ENCODE measurements at regions not wholly inside any gene's neighbourhood (a gene's known extent, or its start where the extent isn't known, plus 50 kb on each side); places are given as distances from the start of the nearest gene placed in this dataset.

- Histone ChIP-seq H3K4me3 (no peak overlapping the region), H3K36me3 (no peaks in the 10 kb centered on the region), H3K27ac (no peak overlapping the region), H3K4me1 (no peaks in the 10 kb centered on the region), H3K9me3 (replicated peaks) (no peaks in the 10 kb centered on the region), H3K27me3 (peaks cover 3% of the 10 kb centered on the region)
- DNase-seq, result no peak
Measured at GRCh38 chr11:43545610-43546009, 134.9 kb upstream of the HSD17B12 start.

- Histone ChIP-seq H3K36me3 (no peaks in the 10 kb centered on the region), H3K27me3 (peaks cover 3% of the 10 kb centered on the region), H3K4me3 (no peak overlapping the region), H3K9me3 (replicated peaks) (no peaks in the 10 kb centered on the region), H3K27ac (no peak overlapping the region), H3K4me1 (no peaks in the 10 kb centered on the region)
- no peak for DNase-seq
Measured at GRCh38 chr11:43546561-43547429, 133.7 kb upstream of the HSD17B12 start.

- DNase-seq, result no peak
- no peaks in the 10 kb centered on the region for H3K9me3 ChIP-seq (replicated peaks)
- no peaks in the 10 kb centered on the region for H3K4me1 ChIP-seq
- no peak overlapping the region for H3K27ac ChIP-seq
- peaks cover 3% of the 10 kb centered on the region for H3K27me3 ChIP-seq
- H3K36me3 ChIP-seq, result no peaks in the 10 kb centered on the region
- no peak overlapping the region for H3K4me3 ChIP-seq
Measured at GRCh38 chr11:43547430-43547831, 133.1 kb upstream of the HSD17B12 start.

GRCh38 chr11:43547889-43548381 lies 132.6 kb upstream of the HSD17B12 start:
- no peaks in the 10 kb centered on the region for H3K36me3 ChIP-seq
- H3K4me3 ChIP-seq, result no peak overlapping the region
- H3K9me3 ChIP-seq (replicated peaks), result no peaks in the 10 kb centered on the region
- peaks cover 3% of the 10 kb centered on the region for H3K27me3 ChIP-seq
- H3K27ac ChIP-seq, result no peak overlapping the region
- no peaks in the 10 kb centered on the region for H3K4me1 ChIP-seq
- DNase-seq, result no peak

GRCh38 chr11:43548916-43549315 lies 131.6 kb upstream of the HSD17B12 start:
- Histone ChIP-seq H3K27me3 (peaks cover 3% of the 10 kb centered on the region; the same call in 1 of the 2 replicates), H3K27ac (no peak overlapping the region), H3K36me3 (no peaks in the 10 kb centered on the region), H3K9me3 (replicated peaks) (no peaks in the 10 kb centered on the region), H3K4me1 (no peaks in the 10 kb centered on the region), H3K4me3 (no peak overlapping the region)
- DNase-seq, result no peak

GRCh38 chr11:43549624-43550023 lies 130.9 kb upstream of the HSD17B12 start:
- no peak overlapping the region for H3K4me3 ChIP-seq
- no peaks in the 10 kb centered on the region for H3K9me3 ChIP-seq (replicated peaks)
- H3K36me3 ChIP-seq, result no peaks in the 10 kb centered on the region
- H3K27ac ChIP-seq, result no peak overlapping the region
- H3K4me1 ChIP-seq, result no peaks in the 10 kb centered on the region
- H3K27me3 ChIP-seq, result no peaks in the 10 kb centered on the region; the same call in 1 of the 2 replicates
- no peak for DNase-seq

GRCh38 chr11:43550714-43551113 lies 129.8 kb upstream of the HSD17B12 start:
- H3K4me3 ChIP-seq, result no peak overlapping the region
- no peak overlapping the region for H3K27ac ChIP-seq
- H3K27me3 ChIP-seq, result no peaks in the 10 kb centered on the region; the same call in 1 of the 2 replicates
- no peaks in the 10 kb centered on the region for H3K36me3 ChIP-seq
- no peak for DNase-seq
- no peaks in the 10 kb centered on the region for H3K4me1 ChIP-seq
- no peaks in the 10 kb centered on the region for H3K9me3 ChIP-seq (replicated peaks)

DNA sequence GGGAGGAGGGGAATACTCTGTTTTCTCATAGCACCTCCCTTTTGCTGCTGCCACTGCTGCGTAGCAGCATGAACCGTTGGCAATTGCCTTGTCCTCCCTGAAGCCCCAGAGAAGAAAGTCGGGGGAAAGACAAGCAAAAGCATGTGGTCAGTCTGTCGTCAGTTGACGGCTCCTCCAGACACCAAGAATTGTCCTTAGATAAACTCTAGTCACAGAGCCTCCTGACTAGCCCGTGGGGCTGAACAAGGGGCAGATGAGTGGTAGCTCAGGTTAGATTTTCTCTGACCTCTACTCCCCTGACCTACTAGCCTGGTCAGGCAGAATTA lies 126.4 kb upstream of the HSD17B12 start:
- no peaks in the 10 kb centered on the region for H3K36me3 ChIP-seq
- no peaks in the 10 kb centered on the region for H3K4me1 ChIP-seq
- H3K9me3 ChIP-seq (replicated peaks), result no peaks in the 10 kb centered on the region

DNA sequence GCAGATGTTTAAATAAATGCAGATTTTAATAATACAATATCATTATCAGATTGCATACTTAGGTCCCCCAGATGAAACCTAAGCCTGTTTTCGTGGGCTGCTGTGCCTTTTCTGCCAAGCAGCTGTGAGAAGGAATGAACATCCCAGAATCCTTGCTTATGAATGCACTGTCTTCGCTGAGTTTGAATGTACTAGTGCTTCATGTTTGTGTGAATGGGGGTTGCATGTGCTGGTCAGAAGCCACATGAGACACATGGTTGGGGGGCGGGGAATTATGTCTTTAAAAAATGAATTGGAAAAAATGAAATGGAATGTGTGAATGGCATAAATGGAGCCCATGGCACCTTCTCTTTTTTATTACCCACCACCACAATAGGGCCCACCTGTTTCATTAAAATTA lies 125.4 kb upstream of the HSD17B12 start:
- Histone ChIP-seq H3K27ac (no peak overlapping the region), H3K4me1 (no peaks in the 10 kb centered on the region), H3K9me3 (replicated peaks) (no peaks in the 10 kb centered on the region), H3K36me3 (no peaks in the 10 kb centered on the region), H3K27me3 (peaks cover 14% of the 10 kb centered on the region), H3K4me3 (no peak overlapping the region)
- no peak for DNase-seq

More for the DNA sequence above, 126.4 kb upstream of the HSD17B12 start:
- no peak for DNase-seq
- Histone ChIP-seq H3K27ac (no peak overlapping the region), H3K27me3 (peaks cover 14% of the 10 kb centered on the region), H3K4me3 (no peak overlapping the region)

GRCh38 chr11:43555816-43556611 lies 124.5 kb upstream of the HSD17B12 start:
- Histone ChIP-seq H3K27ac (no peak overlapping the region), H3K4me3 (no peak overlapping the region), H3K27me3 (peaks cover 14% of the 10 kb centered on the region)

GRCh38 chr11:43556612-43557375 lies 123.7 kb upstream of the HSD17B12 start:
- no peak for DNase-seq
- H3K36me3 ChIP-seq, result no peaks in the 10 kb centered on the region
- no peaks in the 10 kb centered on the region for H3K4me1 ChIP-seq
- H3K9me3 ChIP-seq (replicated peaks), result no peaks in the 10 kb centered on the region
- no peak overlapping the region for H3K4me3 ChIP-seq
- H3K27ac ChIP-seq, result no peak overlapping the region
- H3K27me3 ChIP-seq, result peaks cover 16% of the 10 kb centered on the region

More at GRCh38 chr11:43555816-43556611, 124.5 kb upstream of the HSD17B12 start:
- Histone ChIP-seq H3K4me1 (no peaks in the 10 kb centered on the region), H3K9me3 (replicated peaks) (no peaks in the 10 kb centered on the region), H3K36me3 (no peaks in the 10 kb centered on the region)
- DNase-seq, result no peak

GRCh38 chr11:43557553-43558110 lies 122.9 kb upstream of the HSD17B12 start:
- peaks cover 17% of the 10 kb centered on the region for H3K27me3 ChIP-seq

GRCh38 chr11:43558146-43558545 lies 122.4 kb upstream of the HSD17B12 start:
- no peak overlapping the region for H3K4me3 ChIP-seq
- no peaks in the 10 kb centered on the region for H3K4me1 ChIP-seq
- peaks cover 17% of the 10 kb centered on the region for H3K27me3 ChIP-seq
- no peak overlapping the region for H3K27ac ChIP-seq
- no peaks in the 10 kb centered on the region for H3K9me3 ChIP-seq (replicated peaks)
- H3K36me3 ChIP-seq, result no peaks in the 10 kb centered on the region
- DNase-seq, result no peak

More at GRCh38 chr11:43557553-43558110, 122.9 kb upstream of the HSD17B12 start:
- Histone ChIP-seq H3K36me3 (no peaks in the 10 kb centered on the region), H3K4me3 (no peak overlapping the region), H3K4me1 (no peaks in the 10 kb centered on the region), H3K9me3 (replicated peaks) (no peaks in the 10 kb centered on the region), H3K27ac (no peak overlapping the region)
- DNase-seq, result no peak

DNA sequence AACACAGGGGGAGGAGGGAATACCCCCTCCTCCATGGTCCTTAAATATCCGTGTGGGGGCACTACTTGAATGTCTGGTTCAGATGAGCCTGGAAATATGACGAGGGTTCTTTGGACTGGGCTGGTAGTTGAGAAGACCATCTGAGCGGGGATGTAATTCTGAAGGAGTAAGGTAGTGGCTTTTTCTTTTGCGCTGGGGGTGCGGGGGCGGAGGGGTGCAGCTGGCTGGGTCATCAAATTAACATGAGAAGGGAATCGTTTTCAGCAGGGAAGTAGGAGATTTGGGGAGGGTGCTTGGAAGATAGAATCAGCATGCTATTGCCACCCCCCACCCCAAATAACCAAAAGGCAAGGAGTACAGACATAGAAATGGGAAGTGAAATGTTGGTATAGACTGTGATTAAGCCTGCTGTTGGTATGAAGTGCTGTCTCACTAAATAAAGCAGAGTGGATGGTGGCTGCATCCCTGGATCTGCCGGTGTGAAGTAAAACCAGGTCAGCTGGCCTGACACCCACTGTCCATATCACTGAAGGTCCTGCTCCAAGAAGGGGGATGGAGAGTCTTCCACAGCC lies 121.9 kb upstream of the HSD17B12 start:
- DNase-seq, result no peak

More for the DNA sequence above, 121.9 kb upstream of the HSD17B12 start:
- no peaks in the 10 kb centered on the region for H3K4me1 ChIP-seq
- peaks cover 17% of the 10 kb centered on the region for H3K27me3 ChIP-seq
- no peaks in the 10 kb centered on the region for H3K36me3 ChIP-seq
- no peaks in the 10 kb centered on the region for H3K9me3 ChIP-seq (replicated peaks)
- no peak overlapping the region for H3K27ac ChIP-seq
- no peak overlapping the region for H3K4me3 ChIP-seq

All from SJCRH30 (cell line).